Tibial artery (tissue), 4 donors: ENCODE measurements at regions not wholly inside any gene's neighbourhood (a gene's known extent, or its start where the extent isn't known, plus 50 kb on each side); places are given as distances from the start of the nearest gene placed in this dataset.

ENCODE experiments used
- DNase-seq, 2 donors: peaks; one replicate each; pipeline ENCODE4 v3.0.0-alpha.2; 2019
- H3K27ac ChIP-seq, 2 donors: fragments of 200-600 bp; sonication (generic) in 1 of 2; 1 replicate in 1 of 2; 2 replicates in 1 of 2; pipeline ENCODE4 v1.5.1; 2018 to 2019; ENCODE audit warnings: mild to moderate bottlenecking in 1 of 2
- H3K27me3 ChIP-seq, 2 donors: fragments of 200-600 bp; sonication (generic) in 1 of 2; one replicate each; pipeline versions ENCODE4 v1.5.1 to v1.6.0; 2016 to 2019
- H3K36me3 ChIP-seq, 3 donors: fragments of 200-600 bp; sonication (generic) in 2 of 3; one replicate each; pipeline ENCODE4 v1.5.1; 2016 to 2019; ENCODE audit warnings: mild to moderate bottlenecking in 2 of 3
- H3K4me1 ChIP-seq, 4 donors: fragments of 200-600 bp; sonication (generic) in 2 of 4; 1 replicate in 3 of 4; 2 replicates in 1 of 4; pipeline ENCODE4 v1.5.1; 2016 to 2019
- H3K4me3 ChIP-seq, 2 donors: fragments of 200-600 bp; sonication (generic) in 1 of 2; 1 replicate in 1 of 2; 2 replicates in 1 of 2; pipeline ENCODE4 v1.5.1; 2018 to 2019; ENCODE audit warnings: mild to moderate bottlenecking in 2 of 2
- H3K9me3 ChIP-seq, 3 donors: fragments of 200-600 bp; sonication (generic) in 1 of 3; one replicate each; pipeline ENCODE4 v1.5.1; 2016 to 2019
- intact Hi-C: fragments of 100-400 bp; cut with DNase I; formaldehyde crosslinking; loops from one replicate; pipeline ENCODE4 v1.15.0; 2023; ENCODE audit warnings: low total_unique reads
- TF ChIP-seq, protein P1 (sequence below), 2 experiments: fragments of 200-600 bp in 1 of 2; fragments of 450-650 bp in 1 of 2; IDR thresholded peaks; one replicate each; pipeline ENCODE4 v1.5.1; 2017 to 2019; ENCODE audit warnings: antibody characterized with exemption in 2 of 2, mild to moderate bottlenecking in 1 of 2, moderate library complexity in 1 of 2

DNA sequence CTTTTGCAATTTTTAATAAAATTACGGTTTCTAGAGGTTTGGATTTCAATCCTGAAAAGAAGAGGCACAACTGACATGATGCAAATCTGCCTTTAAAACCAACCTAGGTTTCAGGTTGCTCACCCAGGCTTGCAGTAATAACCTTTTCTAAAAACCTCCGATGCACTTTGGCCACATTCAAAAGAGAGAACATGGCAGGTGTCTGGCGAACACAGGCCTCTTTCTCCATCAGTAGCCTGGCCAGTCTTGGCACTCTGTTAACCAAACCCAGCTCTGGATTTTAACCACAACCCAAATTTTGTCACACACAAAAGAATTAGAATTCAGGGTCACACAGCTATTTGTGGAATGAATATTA is 55.8 kb upstream of the MAFB start:
- Histone ChIP-seq H3K9me3 (no peaks in the 10 kb centered on the region), H3K36me3 (no peaks in the 10 kb centered on the region), H3K4me1 (peaks cover 0 to 25% (median 9%) of the 10 kb centered on the region in 4 donors), H3K27me3 (no peaks in the 10 kb centered on the region), H3K4me3 (no peak overlapping the region), H3K27ac (no peak overlapping the region)
- intact Hi-C loops: no loop called here
- TF ChIP-seq, protein P1, sequence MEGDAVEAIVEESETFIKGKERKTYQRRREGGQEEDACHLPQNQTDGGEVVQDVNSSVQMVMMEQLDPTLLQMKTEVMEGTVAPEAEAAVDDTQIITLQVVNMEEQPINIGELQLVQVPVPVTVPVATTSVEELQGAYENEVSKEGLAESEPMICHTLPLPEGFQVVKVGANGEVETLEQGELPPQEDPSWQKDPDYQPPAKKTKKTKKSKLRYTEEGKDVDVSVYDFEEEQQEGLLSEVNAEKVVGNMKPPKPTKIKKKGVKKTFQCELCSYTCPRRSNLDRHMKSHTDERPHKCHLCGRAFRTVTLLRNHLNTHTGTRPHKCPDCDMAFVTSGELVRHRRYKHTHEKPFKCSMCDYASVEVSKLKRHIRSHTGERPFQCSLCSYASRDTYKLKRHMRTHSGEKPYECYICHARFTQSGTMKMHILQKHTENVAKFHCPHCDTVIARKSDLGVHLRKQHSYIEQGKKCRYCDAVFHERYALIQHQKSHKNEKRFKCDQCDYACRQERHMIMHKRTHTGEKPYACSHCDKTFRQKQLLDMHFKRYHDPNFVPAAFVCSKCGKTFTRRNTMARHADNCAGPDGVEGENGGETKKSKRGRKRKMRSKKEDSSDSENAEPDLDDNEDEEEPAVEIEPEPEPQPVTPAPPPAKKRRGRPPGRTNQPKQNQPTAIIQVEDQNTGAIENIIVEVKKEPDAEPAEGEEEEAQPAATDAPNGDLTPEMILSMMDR (IDR thresholded peaks at IDR 0.05): no peak
- no peak for DNase-seq

- DNase-seq: no peak
- H3K9me3 ChIP-seq: no peaks in the 10 kb centered on the region
- no peaks in the 10 kb centered on the region for H3K27me3 ChIP-seq
- no peak overlapping the region for H3K27ac ChIP-seq
- TF ChIP-seq, protein P1 (IDR thresholded peaks at IDR 0.05): no peak
- no peak overlapping the region for H3K4me3 ChIP-seq
- H3K4me1 ChIP-seq: peaks cover 5 to 40% (median 18%) of the 10 kb centered on the region in 4 donors
- intact Hi-C loops: no loop called here
- H3K36me3 ChIP-seq: no peaks in the 10 kb centered on the region
Measured at GRCh38 chr20:40746251-40746650, 57.2 kb upstream of the MAFB start.

GRCh38 chr20:40748182-40748581 is 59.1 kb upstream of the MAFB start:
- no peak for DNase-seq
- intact Hi-C loops: no loop called here
- no peaks in the 10 kb centered on the region for H3K27me3 ChIP-seq
- peaks cover 5 to 44% (median 20%) of the 10 kb centered on the region in 4 donors for H3K4me1 ChIP-seq
- H3K36me3 ChIP-seq: no peaks in the 10 kb centered on the region
- no peak overlapping the region for H3K4me3 ChIP-seq
- TF ChIP-seq, protein P1 (IDR thresholded peaks at IDR 0.05): no peak
- H3K27ac ChIP-seq: peak overlapping the region; percentile 71 to 79
- no peaks in the 10 kb centered on the region for H3K9me3 ChIP-seq

- intact Hi-C loops: no loop called here
- Histone ChIP-seq H3K4me1 (peaks cover 5 to 50% (median 27%) of the 10 kb centered on the region in 4 donors), H3K27ac (peak overlapping the region; percentile 71 to 79), H3K4me3 (no peak overlapping the region), H3K27me3 (no peaks in the 10 kb centered on the region), H3K9me3 (no peaks in the 10 kb centered on the region), H3K36me3 (no peaks in the 10 kb centered on the region)
- TF ChIP-seq, protein P1 (IDR thresholded peaks at IDR 0.05): no peak
- peak; percentile 47 to 81 for DNase-seq
Measured at GRCh38 chr20:40749985-40750506, 61.0 kb upstream of the MAFB start.

DNA sequence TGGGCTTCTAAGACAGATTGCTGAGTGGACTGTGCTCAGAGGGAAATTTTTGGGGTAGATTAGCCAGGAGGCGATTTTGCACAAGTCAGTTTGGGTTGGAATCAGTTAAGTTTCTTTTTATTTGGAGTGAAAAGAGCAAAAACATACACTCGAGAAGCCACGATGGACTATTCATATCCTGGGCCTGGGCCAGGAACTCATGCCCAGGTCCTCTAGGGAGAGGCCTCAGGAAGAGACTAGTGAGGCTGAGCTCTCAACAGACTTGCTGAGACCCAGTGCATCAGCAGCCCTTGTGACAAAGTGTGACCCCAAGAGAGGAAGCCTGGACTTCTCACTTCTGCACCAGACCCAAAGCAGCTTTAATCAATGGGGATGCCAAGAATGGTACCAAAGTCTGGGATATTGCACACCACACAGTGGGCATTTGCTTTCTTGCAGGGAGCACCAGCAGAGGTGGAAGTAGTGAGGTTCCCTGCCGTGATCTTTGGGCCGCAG is 61.6 kb upstream of the MAFB start:
- no peaks in the 10 kb centered on the region for H3K9me3 ChIP-seq
- peak overlapping the region; percentile 71 to 79 for H3K27ac ChIP-seq
- intact Hi-C loops: no loop called here
- TF ChIP-seq, protein P1 (IDR thresholded peaks at IDR 0.05): no peak
- no peaks in the 10 kb centered on the region for H3K36me3 ChIP-seq
- H3K4me3 ChIP-seq: no peak overlapping the region
- H3K4me1 ChIP-seq: peaks cover 5 to 53% (median 27%) of the 10 kb centered on the region in 4 donors
- DNase-seq: peak in 1 of 2 donors; percentile 84
- H3K27me3 ChIP-seq: no peaks in the 10 kb centered on the region

- DNase-seq: no peak
- Histone ChIP-seq H3K9me3 (no peaks in the 10 kb centered on the region), H3K27ac (no peak overlapping the region), H3K4me3 (no peak overlapping the region), H3K36me3 (no peaks in the 10 kb centered on the region), H3K4me1 (peaks cover 5 to 50% (median 29%) of the 10 kb centered on the region in 4 donors), H3K27me3 (no peaks in the 10 kb centered on the region)
- TF ChIP-seq, protein P1 (IDR thresholded peaks at IDR 0.05): no peak
- intact Hi-C loops: no loop called here
Measured at GRCh38 chr20:40753472-40753871, 64.4 kb upstream of the MAFB start.
